SW480 (cell line): ENCODE measurements at regions not wholly inside any gene's neighbourhood (a gene's known extent, or its start where the extent isn't known, plus 50 kb on each side); places are given as distances from the start of the nearest gene placed in this dataset.
A peak's percentile ranks its signal among the peaks of the same experiment; 100 is the strongest.
"Not testable (repeated sequence)": the region's sequence is repeated elsewhere in the genome, so short reads cannot be mapped to it uniquely, and the experiment has no call there.

Source experiments
- DNase-seq: peaks from one replicate; pipeline ENCODE4 v3.0.0-alpha.2; 2016; ENCODE audit warnings: low spot score

- DNase-seq: no peak
These were observed 631.4 kb upstream of the LUZP2 start for GRCh38 chr11:23865341-23865975.

DNA sequence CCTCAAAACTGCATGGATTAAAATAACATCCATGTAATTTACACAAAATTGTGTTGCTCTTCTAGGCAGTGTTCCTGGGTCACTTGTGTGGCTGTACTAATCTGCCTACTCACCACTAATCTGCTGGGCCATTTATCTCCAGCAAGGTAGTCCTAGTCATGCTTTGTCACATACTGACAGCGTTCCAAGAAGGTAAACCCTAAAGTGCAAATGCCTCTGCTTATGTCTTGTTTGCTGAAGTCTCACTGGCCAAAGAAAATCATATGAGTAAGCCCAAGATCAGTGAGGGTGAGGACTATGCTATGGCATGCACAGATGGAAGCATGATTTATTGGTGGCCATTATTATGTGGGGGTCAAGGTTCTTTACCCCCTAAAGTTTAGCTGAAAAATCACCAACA is 630.2 kb upstream of the LUZP2 start:
- DNase-seq: no peak

DNA sequence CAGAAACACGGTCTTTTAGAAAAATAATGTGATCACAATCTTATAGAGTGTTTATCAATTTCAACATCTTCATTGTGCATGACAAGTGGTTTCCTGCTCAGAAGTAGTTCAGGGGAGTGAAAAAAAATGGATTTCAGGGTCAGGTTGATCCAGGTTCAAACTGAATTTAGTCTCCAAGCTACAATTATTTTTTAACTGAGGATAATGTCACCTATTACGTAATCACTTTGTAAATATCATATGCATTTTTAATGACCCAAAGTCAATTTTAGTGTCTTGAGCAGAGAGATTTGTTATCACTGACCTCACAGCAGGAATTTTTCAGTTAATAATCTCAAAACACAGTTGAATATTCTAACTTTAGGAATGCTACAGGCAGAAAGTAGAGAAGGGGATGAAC is 627.2 kb upstream of the LUZP2 start:
- no peak for DNase-seq

DNA sequence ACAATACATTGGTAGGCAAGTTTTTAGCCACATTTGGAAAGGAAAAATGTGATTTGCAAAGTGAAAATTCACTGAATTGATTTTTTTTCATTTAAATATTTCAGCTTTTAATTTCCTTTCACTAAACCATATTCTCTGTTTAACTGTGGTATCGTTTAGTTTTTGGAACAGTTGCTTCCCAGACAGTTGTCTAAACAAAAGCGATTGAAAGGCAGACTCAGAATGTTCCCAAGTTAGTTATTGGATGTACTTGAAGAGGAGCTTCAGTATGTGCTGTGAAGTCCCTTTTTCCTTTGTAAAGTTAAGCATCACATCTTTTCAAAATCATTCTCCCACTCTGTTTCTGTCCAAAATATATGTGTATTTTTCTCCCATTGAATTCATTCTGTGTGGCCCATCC is 623.4 kb upstream of the LUZP2 start:
- no peak for DNase-seq

DNA sequence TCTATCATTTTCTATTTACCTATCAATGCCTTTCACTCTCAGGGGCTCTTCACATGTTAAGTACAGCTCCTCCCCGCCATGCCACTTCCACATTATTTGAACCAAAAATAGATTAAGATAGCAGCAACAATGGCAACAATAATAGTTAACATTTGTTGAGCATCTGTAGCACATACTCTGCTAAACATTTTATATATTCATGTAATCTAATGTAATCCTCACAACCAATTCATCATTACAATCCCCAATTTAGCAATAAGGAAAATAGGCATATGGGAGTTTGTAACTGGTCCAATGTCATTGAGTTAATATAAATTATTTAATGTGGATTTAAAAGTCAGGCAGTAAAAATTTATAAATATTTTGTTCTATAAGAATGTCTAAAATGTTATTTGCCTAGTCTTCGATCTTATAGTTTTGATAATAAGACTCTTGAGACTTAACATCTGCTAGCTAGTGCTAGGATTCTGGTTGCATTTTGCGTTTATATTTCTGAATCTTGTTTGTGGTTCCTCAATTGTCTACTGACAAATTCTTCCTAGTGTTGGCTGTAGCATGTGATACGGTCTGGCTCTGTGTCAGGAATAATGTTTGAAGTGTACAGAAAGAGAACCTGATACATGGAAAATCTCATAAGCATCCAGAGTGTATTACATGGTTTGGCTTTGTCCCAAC is 621.5 kb upstream of the LUZP2 start:
- DNase-seq: no peak

DNA sequence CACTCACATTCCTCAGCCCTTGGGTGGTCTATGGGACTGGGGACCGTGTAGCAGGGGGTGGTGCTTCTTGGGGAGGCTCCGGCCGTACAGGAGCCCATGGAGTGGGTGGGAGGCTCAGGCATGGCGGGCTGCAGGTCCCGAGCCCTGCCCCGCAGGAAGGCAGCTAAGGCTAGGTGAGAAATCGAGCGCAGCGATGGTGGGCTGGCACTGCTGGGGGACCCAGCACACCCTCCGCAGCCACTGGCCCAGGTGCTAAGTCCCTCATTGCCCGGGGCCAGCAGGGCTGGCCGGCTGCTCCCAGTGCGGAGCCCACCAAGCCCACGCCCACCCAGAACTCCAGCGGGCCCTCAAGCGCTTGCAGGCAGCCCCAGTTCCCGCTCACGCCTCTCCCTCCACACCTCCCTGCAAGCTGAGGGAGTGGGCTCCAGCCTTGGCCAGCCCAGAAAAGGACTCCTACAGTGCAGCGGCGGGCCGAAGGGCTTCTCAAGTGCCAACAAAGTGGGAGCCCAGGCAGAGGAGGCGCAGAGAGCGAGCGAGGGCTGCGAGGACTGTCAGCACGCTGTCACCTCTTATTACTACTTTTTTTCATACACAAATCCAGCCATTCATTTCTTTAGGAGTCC is 613.3 kb upstream of the LUZP2 start:
- DNase-seq: not testable (repeated sequence)

- DNase-seq: no peak
These were observed 612.5 kb upstream of the LUZP2 start for GRCh38 chr11:23884341-23884740.

GRCh38 chr11:23885801-23886200 is 611.1 kb upstream of the LUZP2 start:
- DNase-seq: no peak

DNA sequence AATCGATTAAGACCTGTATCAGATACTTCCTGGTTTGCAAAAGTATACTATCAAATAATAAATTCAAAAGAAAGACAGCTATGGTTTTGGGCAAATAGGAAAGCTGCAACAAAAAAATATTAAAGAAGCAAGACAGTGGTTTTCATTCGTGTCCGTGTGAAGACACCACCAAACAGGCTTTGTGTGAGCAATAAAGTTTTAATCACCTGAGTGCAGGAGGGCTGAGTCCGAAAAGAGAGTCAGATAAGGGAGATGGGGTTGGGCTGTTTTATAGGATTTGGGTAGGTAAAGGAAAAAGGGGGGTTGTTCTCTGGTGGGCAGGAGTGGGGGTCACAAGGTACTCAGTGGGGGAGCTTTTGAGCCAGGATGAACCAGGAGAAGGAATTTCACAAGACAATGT is 609.7 kb upstream of the LUZP2 start:
- DNase-seq: not testable (repeated sequence)

DNA sequence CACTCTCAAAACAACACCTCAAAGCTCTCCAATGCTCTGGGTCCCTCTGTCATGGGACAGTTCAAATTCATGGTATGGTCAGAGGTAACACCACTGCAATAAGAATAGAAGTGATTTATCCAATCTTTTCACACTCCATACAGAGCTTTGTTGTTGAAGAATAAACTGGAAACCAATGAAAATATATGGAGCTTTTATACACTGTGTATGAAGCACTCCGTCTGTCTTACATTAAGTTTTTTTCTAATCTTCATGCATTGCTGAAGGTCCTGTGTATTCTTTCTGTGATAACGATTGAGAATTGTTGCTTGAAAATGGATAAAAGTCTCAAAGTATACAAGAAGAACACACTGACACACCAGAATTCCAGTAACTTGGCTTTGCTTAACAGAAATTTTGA is 603.7 kb upstream of the LUZP2 start:
- DNase-seq: no peak

DNA sequence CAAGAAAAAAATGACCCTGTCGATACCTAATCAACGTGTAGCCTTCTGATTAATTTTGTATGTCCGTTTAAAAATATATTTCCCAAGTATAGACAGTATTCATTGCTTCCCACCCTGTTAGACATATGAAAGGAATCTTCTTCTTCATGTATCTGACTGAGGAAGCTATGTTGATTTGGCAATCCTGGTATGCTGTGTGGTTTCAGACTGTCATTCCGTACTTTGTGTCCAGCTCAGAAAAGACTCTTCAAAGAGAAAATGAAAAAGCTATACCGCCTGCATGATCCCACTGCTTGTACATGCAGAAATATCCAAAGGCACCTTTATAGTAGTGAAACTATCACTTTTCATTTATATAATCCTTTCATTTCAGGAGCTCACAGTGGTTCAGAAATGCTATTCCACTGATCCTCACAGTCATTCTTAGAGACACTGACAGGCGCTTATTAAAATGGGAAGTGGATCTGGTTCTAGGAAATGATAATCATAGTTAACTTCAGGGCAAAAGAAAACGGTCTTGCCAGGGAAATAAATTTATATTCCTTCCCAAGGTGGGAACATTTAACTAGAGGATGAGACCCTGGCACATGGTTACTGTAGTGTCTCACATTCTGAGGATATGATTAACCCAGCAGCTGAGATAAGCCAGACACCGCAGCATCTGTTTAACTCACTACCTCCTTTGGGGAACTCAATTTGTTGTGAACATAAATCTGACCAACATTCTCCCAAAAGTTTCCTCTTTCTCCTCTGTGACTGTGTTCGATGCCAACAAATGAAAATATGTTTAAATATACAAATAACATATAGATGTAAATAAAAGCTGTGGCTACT is 599.2 kb upstream of the LUZP2 start:
- DNase-seq: peak; percentile 24

GRCh38 chr11:23903044-23903704 is 593.7 kb upstream of the LUZP2 start:
- DNase-seq: no peak

GRCh38 chr11:23919455-23919854 is 577.4 kb upstream of the LUZP2 start:
- DNase-seq: no peak

- no peak for DNase-seq
These were observed 573.5 kb upstream of the LUZP2 start for GRCh38 chr11:23923357-23923756.

DNA sequence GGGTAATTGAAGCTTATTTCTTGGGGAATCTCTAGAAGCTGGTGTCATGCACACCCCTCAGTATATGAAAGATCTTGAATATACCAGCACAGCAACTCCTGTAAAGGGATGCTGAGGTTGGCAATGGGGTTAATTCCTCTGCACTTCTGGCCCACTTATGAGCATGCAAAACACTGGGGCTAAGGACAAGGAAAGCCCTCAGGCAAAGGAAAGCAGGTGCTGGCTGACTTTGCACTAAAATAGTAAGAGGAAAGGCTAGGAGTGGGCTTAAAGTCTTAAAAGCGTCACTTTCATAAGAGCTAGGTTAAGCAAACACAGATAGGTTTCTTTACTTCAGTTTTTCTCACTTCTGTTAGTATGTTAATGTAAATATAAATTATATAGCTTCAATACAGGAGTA is 572.6 kb upstream of the LUZP2 start:
- DNase-seq: no peak

DNA sequence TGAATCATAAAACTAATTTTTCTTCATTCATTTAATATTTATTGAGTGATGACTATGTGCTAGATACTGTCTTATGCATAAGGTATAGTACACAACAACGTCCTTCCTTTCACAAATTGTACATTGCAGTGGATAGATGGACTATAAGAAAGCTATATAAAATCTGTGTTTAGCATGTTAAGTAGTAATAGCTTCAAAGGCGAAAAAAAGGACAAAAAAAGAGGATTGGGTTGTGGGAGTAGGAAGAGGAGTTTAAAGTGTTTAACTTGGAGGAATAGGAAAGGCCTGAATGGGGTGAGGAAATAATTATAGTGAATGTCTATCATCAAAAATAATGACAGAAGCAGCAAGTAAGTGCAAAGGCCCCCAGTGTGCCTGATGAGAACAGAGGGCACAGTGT is 565.4 kb upstream of the LUZP2 start:
- DNase-seq: no peak

- no peak for DNase-seq
These were observed 564.4 kb upstream of the LUZP2 start for GRCh38 chr11:23932485-23932898.

- DNase-seq: no peak
These were observed 563.1 kb upstream of the LUZP2 start for GRCh38 chr11:23933721-23934120.

GRCh38 chr11:23934671-23935270 is 562.1 kb upstream of the LUZP2 start:
- not testable (repeated sequence) for DNase-seq

- not testable (repeated sequence) for DNase-seq
These were observed 554.6 kb upstream of the LUZP2 start for GRCh38 chr11:23942117-23942815.

- DNase-seq: no peak
These were observed 551.9 kb upstream of the LUZP2 start for GRCh38 chr11:23944923-23945322.
